Natural killer cell (primary cell): ENCODE measurements at regions not wholly inside any gene's neighbourhood (a gene's known extent, or its start where the extent isn't known, plus 50 kb on each side); places are given as distances from the start of the nearest gene placed in this dataset.

ENCODE experiments used
- ATAC-seq, 3 donors: fragments of 150-1000 bp in 2 of 3; fragments of 200-7000 bp in 1 of 3; cut with Tn5 transposase; 1 replicate in 1 of 3; 2 replicates in 2 of 3; pipeline ENCODE4 v1.10.0; 2021; ENCODE audit warnings: mild to moderate bottlenecking in 2 of 3, moderate library complexity in 2 of 3
- DNase-seq, 2 donors: peaks; one replicate each; pipeline versions ENCODE4 v3.0.0 to v3.0.0-alpha.2; 2013 to 2021; ENCODE audit warnings: mixed read lengths in 1 of 2
- H3K27ac ChIP-seq: one replicate; pipeline ENCODE4 v1.5.1; 2013; ENCODE audit warnings: mild to moderate bottlenecking, low read length
- H3K27me3 ChIP-seq: one replicate; pipeline ENCODE4 v1.6.1; 2013; ENCODE audit warnings: low read length; ENCODE audit not compliant: control insufficient read depth, insufficient read depth
- H3K36me3 ChIP-seq: one replicate; pipeline ENCODE4 v1.6.1; 2013; ENCODE audit warnings: low read length; ENCODE audit not compliant: control insufficient read depth, insufficient read depth
- H3K4me1 ChIP-seq: one replicate; pipeline ENCODE4 v1.6.1; 2013; ENCODE audit warnings: low read length; ENCODE audit not compliant: control insufficient read depth, insufficient read depth
- H3K4me3 ChIP-seq: one replicate; pipeline ENCODE4 v1.5.1; 2013; ENCODE audit warnings: low read length
- H3K9me3 ChIP-seq: one replicate; pipeline ENCODE4 v1.6.1; 2013; ENCODE audit warnings: low read length; ENCODE audit not compliant: control insufficient read depth, insufficient read depth
- H3K27ac Mint-ChIP-seq, 2 donors: one replicate each; pipeline ENCODE4 v1.8.0; 2022; ENCODE audit warnings: mild to moderate bottlenecking in 2 of 2, mixed read lengths in 2 of 2, moderate library complexity in 1 of 2
- H3K27me3 Mint-ChIP-seq, 2 donors: one replicate each; pipeline ENCODE4 v1.8.0; 2022; ENCODE audit warnings: low read depth in 2 of 2, mixed read lengths in 2 of 2
- H3K36me3 Mint-ChIP-seq: one replicate; pipeline ENCODE4 v1.8.0; 2022; ENCODE audit warnings: mixed read lengths
- H3K4me1 Mint-ChIP-seq, 2 donors: one replicate each; pipeline ENCODE4 v1.8.0; 2022; ENCODE audit warnings: mixed read lengths in 2 of 2
- H3K4me3 Mint-ChIP-seq: one replicate; pipeline ENCODE4 v1.8.0; 2022; ENCODE audit warnings: mild to moderate bottlenecking, moderate library complexity, mixed read lengths
- H3K9me3 Mint-ChIP-seq, 2 donors: one replicate each; pipeline ENCODE4 v1.8.0; 2022; ENCODE audit warnings: mixed read lengths in 2 of 2
- CTCF ChIP-seq: fragments of 200-600 bp; IDR thresholded peaks from one replicate; pipeline ENCODE4 v1.8.0; 2022; ENCODE audit warnings: antibody characterized with exemption
- whole genome bisulfite sequencing: methylation state at CpG from one replicate; pipeline ENCODE4 v1.1.7; 2013; ENCODE audit warnings: missing lambda C conversion rate; ENCODE audit not compliant: insufficient coverage; 5-methylcytosine and 5-hydroxymethylcytosine counted together
- intact Hi-C: fragments of 100-400 bp; cut with micrococcal nuclease; formaldehyde crosslinking; loops from one replicate; pipeline ENCODE4 v1.14.2; 2022

GRCh38 chr16:65534121-65534528 is 412.3 kb upstream of the CDH11 start:
- intact Hi-C loops, result no loop called here
- Histone ChIP-seq H3K4me3 (no peak overlapping the region), H3K4me1 (no peaks in the 10 kb centered on the region), H3K27me3 (no peaks in the 10 kb centered on the region), H3K9me3 (no peaks in the 10 kb centered on the region), H3K36me3 (no peaks in the 10 kb centered on the region), H3K27ac (no peak overlapping the region)
- Mint-ChIP-seq H3K4me3 (no peak overlapping the region), H3K4me1 (peaks cover 0 to 6% of the 10 kb centered on the region in 2 donors), H3K27me3 (no peaks in the 10 kb centered on the region), H3K36me3 (no peaks in the 10 kb centered on the region), H3K27ac (no peak overlapping the region), H3K9me3 (peaks cover 3 to 8% of the 10 kb centered on the region in 2 donors)
- DNase-seq (no peak), ATAC-seq (no peak)
- TF ChIP-seq CTCF, result no peak
- 78% methylated on average over 2 of the region's 2 CpGs for WGBS

- H3K27ac ChIP-seq, result no peak overlapping the region
- ATAC-seq, result no peak
- intact Hi-C loops, result no loop called here
These were observed 411.0 kb upstream of the CDH11 start for GRCh38 chr16:65532846-65533245.

GRCh38 chr16:65532258-65532657 is 410.4 kb upstream of the CDH11 start:
- Mint-ChIP-seq H3K9me3 (peaks cover 0 to 6% of the 10 kb centered on the region in 2 donors), H3K4me3 (no peak overlapping the region), H3K36me3 (no peaks in the 10 kb centered on the region), H3K27ac (no peak overlapping the region), H3K27me3 (no peaks in the 10 kb centered on the region), H3K4me1 (no peaks in the 10 kb centered on the region)
- 68% methylated on average over 6 of the region's 6 CpGs for WGBS
- Histone ChIP-seq H3K4me3 (no peak overlapping the region), H3K27ac (no peak overlapping the region), H3K4me1 (no peaks in the 10 kb centered on the region), H3K9me3 (no peaks in the 10 kb centered on the region), H3K27me3 (no peaks in the 10 kb centered on the region), H3K36me3 (no peaks in the 10 kb centered on the region)
- intact Hi-C loops, result no loop called here
- ATAC-seq (no peak), DNase-seq (no peak)
- TF ChIP-seq CTCF, result no peak

More at GRCh38 chr16:65532846-65533245, 411.0 kb upstream of the CDH11 start:
- Histone ChIP-seq H3K4me3 (no peak overlapping the region), H3K9me3 (no peaks in the 10 kb centered on the region), H3K36me3 (no peaks in the 10 kb centered on the region), H3K27me3 (no peaks in the 10 kb centered on the region), H3K4me1 (no peaks in the 10 kb centered on the region)
- Mint-ChIP-seq H3K4me1 (no peaks in the 10 kb centered on the region), H3K27ac (no peak overlapping the region), H3K4me3 (no peak overlapping the region), H3K9me3 (peaks cover 0 to 6% of the 10 kb centered on the region in 2 donors), H3K27me3 (no peaks in the 10 kb centered on the region), H3K36me3 (no peaks in the 10 kb centered on the region)
- WGBS, result 86% methylated on average over 2 of the region's 2 CpGs
- DNase-seq, result no peak
- no peak for TF ChIP-seq CTCF

- H3K27me3 ChIP-seq, result no peaks in the 10 kb centered on the region
These were observed 409.6 kb upstream of the CDH11 start for GRCh38 chr16:65531475-65531874.

More at GRCh38 chr16:65531475-65531874, 409.6 kb upstream of the CDH11 start:
- H3K4me3 ChIP-seq, result no peak overlapping the region
- no peak overlapping the region for H3K27ac ChIP-seq
- no peaks in the 10 kb centered on the region for H3K27me3 Mint-ChIP-seq
- H3K4me3 Mint-ChIP-seq, result no peak overlapping the region
- no peaks in the 10 kb centered on the region for H3K36me3 Mint-ChIP-seq
- TF ChIP-seq CTCF, result no peak
- DNase-seq, result no peak
- H3K4me1 ChIP-seq, result no peaks in the 10 kb centered on the region
- no peak overlapping the region for H3K27ac Mint-ChIP-seq
- no peak for ATAC-seq
- WGBS, result 81% methylated on average over 4 of the region's 4 CpGs
- H3K36me3 ChIP-seq, result no peaks in the 10 kb centered on the region
- peaks cover 0 to 6% of the 10 kb centered on the region in 2 donors for H3K9me3 Mint-ChIP-seq
- no peaks in the 10 kb centered on the region for H3K4me1 Mint-ChIP-seq
- H3K9me3 ChIP-seq, result no peaks in the 10 kb centered on the region
- intact Hi-C loops, result no loop called here
